AG04449 (cell line): ENCODE measurements at regions not wholly inside any gene's neighbourhood (a gene's known extent, or its start where the extent isn't known, plus 50 kb on each side); places are given as distances from the start of the nearest gene placed in this dataset.

Experiments used
- CTCF ChIA-PET: fragments of 350-600 bp; formaldehyde crosslinking; extraction: SDS; loops from one replicate; lab custom pipeline; 2021; ENCODE audit warnings: antibody characterized with exemption; lab: Yijun Ruan, JAX
- POLR2A ChIA-PET: fragments of 400-600, 350-600 bp; formaldehyde crosslinking; extraction: SDS; loops from one replicate; lab custom pipeline; 2020; ENCODE audit warnings: antibody characterized with exemption, inconsistent platforms; lab: Yijun Ruan, JAX
- DNase-seq: peaks from one replicate; pipeline ENCODE4 v3.0.0-alpha.2; 2010; ENCODE audit warnings: low read depth, low spot score
- H3K4me3 ChIP-seq: 2 replicates; pipeline ENCODE4 v1.5.1; 2011; ENCODE audit warnings: low read depth, mild to moderate bottlenecking, control low read depth, low read length
- CTCF ChIP-seq: IDR thresholded peaks from one replicate; pipeline ENCODE4 v1.5.1; 2011; ENCODE audit warnings: mild to moderate bottlenecking, moderate library complexity, low read length, control low read depth, inconsistent platforms; ENCODE audit not compliant: insufficient read depth; ENCODE audit errors: missing control alignments

GRCh38 chr9:8186560-8186959 lies 387.0 kb upstream of the DMAC1 start:
- CTCF ChIA-PET: no interaction called here
- TF ChIP-seq CTCF: no peak
- POLR2A ChIA-PET: no interaction called here
- no peak overlapping the region for H3K4me3 ChIP-seq
- DNase-seq: no peak

- TF ChIP-seq CTCF: no peak
- no peak for DNase-seq
- POLR2A ChIA-PET: no interaction called here
- CTCF ChIA-PET: no interaction called here
- no peak overlapping the region for H3K4me3 ChIP-seq
Measured at GRCh38 chr9:8183618-8184017, 384.0 kb upstream of the DMAC1 start.

GRCh38 chr9:8179381-8180053 lies 379.9 kb upstream of the DMAC1 start:
- TF ChIP-seq CTCF: no peak
- ChIA-PET POLR2A (no interaction called here), CTCF (no interaction called here)
- no peak for DNase-seq
- H3K4me3 ChIP-seq: no peak overlapping the region

GRCh38 chr9:8172000-8172399 lies 372.4 kb upstream of the DMAC1 start:
- POLR2A ChIA-PET: no interaction called here
- no peak overlapping the region for H3K4me3 ChIP-seq
- no peak for DNase-seq
- TF ChIP-seq CTCF: no peak
- CTCF ChIA-PET: no interaction called here

GRCh38 chr9:8168916-8169438 lies 369.4 kb upstream of the DMAC1 start:
- CTCF ChIA-PET: no interaction called here

GRCh38 chr9:8160787-8161186 lies 361.2 kb upstream of the DMAC1 start:
- no peak for DNase-seq
- ChIA-PET CTCF (no interaction called here), POLR2A (no interaction called here)
- H3K4me3 ChIP-seq: no peak overlapping the region
- TF ChIP-seq CTCF: no peak

More at GRCh38 chr9:8168916-8169438, 369.4 kb upstream of the DMAC1 start:
- TF ChIP-seq CTCF: no peak
- no peak overlapping the region for H3K4me3 ChIP-seq
- POLR2A ChIA-PET: no interaction called here
- no peak for DNase-seq
